Caco-2 (cell line): ENCODE measurements at regions not wholly inside any gene's neighbourhood (a gene's known extent, or its start where the extent isn't known, plus 50 kb on each side); places are given as distances from the start of the nearest gene placed in this dataset.

ENCODE experiments used
- BruUV-seq: library from RNA; stranded (reverse); fragments of 400-500 nt; replicated peaks from 2 replicates; lab custom pipeline; 2021; lab: Mats Ljungman, UMichigan
- CTCF ChIA-PET: fragments of 300-600 bp; sonication (Branson Sonifier 250); formaldehyde crosslinking; loops from one replicate; lab custom pipeline; 2022; ENCODE audit warnings: antibody characterized with exemption; lab: Charles Lee
- POLR2A ChIA-PET: fragments of 300-600 bp; sonication (Branson Sonifier 250); formaldehyde crosslinking; loops from one replicate; lab custom pipeline; 2022; ENCODE audit warnings: antibody characterized with exemption; lab: Charles Lee
- DNase-seq, 2 experiments: peaks; one replicate each; pipeline versions ENCODE4 v3.0.0 to v3.0.0-alpha.2; 2020 to 2022
- H3K27me3 ChIP-seq: replicated peaks from 2 replicates; pipeline ENCODE4 v1.6.0; 2011; ENCODE audit warnings: low read length; ENCODE audit not compliant: control insufficient read depth, insufficient read depth
- H3K36me3 ChIP-seq: 2 replicates; pipeline ENCODE4 v1.5.1; 2011; ENCODE audit warnings: low read length; ENCODE audit not compliant: control insufficient read depth, insufficient read depth
- H3K4me1 ChIP-seq: fragments of 250-450 bp; sonication (Bioruptor Pico); 2 replicates; pipeline ENCODE4 v1.5.1; 2020; ENCODE audit warnings: mild to moderate bottlenecking
- H3K4me3 ChIP-seq: 2 replicates; pipeline ENCODE4 v1.5.1; 2011; ENCODE audit warnings: low read depth, mild to moderate bottlenecking, control low read depth, low read length
- H3K9me3 ChIP-seq: fragments of 250-450 bp; sonication (Bioruptor Pico); 2 replicates; pipeline ENCODE4 v1.5.1; 2020; ENCODE audit warnings: mild to moderate bottlenecking, moderate library complexity
- H3K27ac Mint-ChIP-seq: one replicate; pipeline ENCODE4 v1.8.0; 2022; ENCODE audit warnings: mixed read lengths; ENCODE audit not compliant: unreplicated experiment
- H3K27me3 Mint-ChIP-seq: one replicate; pipeline ENCODE4 v1.8.0; 2022; ENCODE audit warnings: mixed read lengths; ENCODE audit not compliant: insufficient read depth, unreplicated experiment
- H3K36me3 Mint-ChIP-seq: one replicate; pipeline ENCODE4 v1.8.0; 2022; ENCODE audit warnings: mild to moderate bottlenecking, mixed read lengths; ENCODE audit not compliant: insufficient read depth, unreplicated experiment
- H3K4me1 Mint-ChIP-seq: one replicate; pipeline ENCODE4 v1.8.0; 2022; ENCODE audit warnings: low read depth, mixed read lengths; ENCODE audit not compliant: unreplicated experiment
- H3K4me3 Mint-ChIP-seq: one replicate; pipeline ENCODE4 v1.8.0; 2022; ENCODE audit warnings: mild to moderate bottlenecking, moderate library complexity, mixed read lengths; ENCODE audit not compliant: unreplicated experiment
- H3K9me3 Mint-ChIP-seq: one replicate; pipeline ENCODE4 v1.8.0; 2022; ENCODE audit warnings: mixed read lengths; ENCODE audit not compliant: unreplicated experiment
- CTCF ChIP-seq, 2 experiments: fragments of 200-600 bp in 1 of 2; IDR thresholded peaks; 1 replicate in 1 of 2; 2 replicates in 1 of 2; pipeline versions ENCODE4 v1.5.1 to v1.8.0; 2011 to 2022; ENCODE audit warnings: antibody characterized with exemption in 1 of 2, control low read depth in 1 of 2, inconsistent platforms in 1 of 2, low read depth in 1 of 2, low read length in 1 of 2, mild to moderate bottlenecking in 1 of 2, moderate library complexity in 1 of 2; ENCODE audit not compliant: insufficient read depth in 1 of 2, severe bottlenecking in 1 of 2, unreplicated experiment in 1 of 2
- intact Hi-C: fragments of 100-400 bp; cut with micrococcal nuclease; formaldehyde crosslinking; loops from one replicate; pipeline ENCODE4 v1.10.0; 2022; ENCODE audit not compliant: unreplicated experiment

GRCh38 chr7:94241402-94241925 lies 153.2 kb upstream of the COL1A2 start:
- H3K9me3 ChIP-seq: no peaks in the 10 kb centered on the region
- no peak for DNase-seq
- intact Hi-C loops: no loop called here
- Mint-ChIP-seq H3K4me3 (no peak overlapping the region), H3K27me3 (peaks cover 5% of the 10 kb centered on the region), H3K4me1 (no peaks in the 10 kb centered on the region), H3K36me3 (no peaks in the 10 kb centered on the region), H3K27ac (no peak overlapping the region), H3K9me3 (no peaks in the 10 kb centered on the region)
- no peaks in the 10 kb centered on the region for H3K4me1 ChIP-seq
- CTCF ChIA-PET: no interaction called here
- BruUV-seq: no TSS peak
- H3K36me3 ChIP-seq: no peaks in the 10 kb centered on the region
- no peak for TF ChIP-seq CTCF (IDR thresholded peaks at IDR 0.05; ENCODE audit: insufficient read depth in 1 of 2, low read depth in 1 of 2, low read length in 1 of 2, severe bottlenecking in 1 of 2, unreplicated experiment in 1 of 2)
- no peaks in the 10 kb centered on the region for H3K27me3 ChIP-seq
- POLR2A ChIA-PET: no interaction called here
- H3K4me3 ChIP-seq: no peak overlapping the region

GRCh38 chr7:94243066-94243711 lies 151.5 kb upstream of the COL1A2 start:
- H3K36me3 Mint-ChIP-seq: no peaks in the 10 kb centered on the region

GRCh38 chr7:94244760-94245159 lies 149.9 kb upstream of the COL1A2 start:
- BruUV-seq: no TSS peak
- no peaks in the 10 kb centered on the region for H3K9me3 ChIP-seq
- no peak overlapping the region for H3K4me3 Mint-ChIP-seq
- H3K4me3 ChIP-seq: no peak overlapping the region
- TF ChIP-seq CTCF (IDR thresholded peaks at IDR 0.05; ENCODE audit: insufficient read depth in 1 of 2, low read depth in 1 of 2, low read length in 1 of 2, severe bottlenecking in 1 of 2, unreplicated experiment in 1 of 2): no peak
- H3K4me1 Mint-ChIP-seq: no peaks in the 10 kb centered on the region
- ChIA-PET POLR2A (no interaction called here), CTCF (no interaction called here)
- H3K36me3 ChIP-seq: no peaks in the 10 kb centered on the region
- no peaks in the 10 kb centered on the region for H3K9me3 Mint-ChIP-seq
- intact Hi-C loops: no loop called here
- peaks cover 6% of the 10 kb centered on the region for H3K27me3 Mint-ChIP-seq
- no peak for DNase-seq
- no peaks in the 10 kb centered on the region for H3K4me1 ChIP-seq
- H3K27me3 ChIP-seq: no peaks in the 10 kb centered on the region
- no peaks in the 10 kb centered on the region for H3K36me3 Mint-ChIP-seq
- no peak overlapping the region for H3K27ac Mint-ChIP-seq

More at GRCh38 chr7:94243066-94243711, 151.5 kb upstream of the COL1A2 start:
- Mint-ChIP-seq H3K4me1 (no peaks in the 10 kb centered on the region), H3K27ac (no peak overlapping the region), H3K27me3 (peaks cover 7% of the 10 kb centered on the region), H3K9me3 (no peaks in the 10 kb centered on the region), H3K4me3 (no peak overlapping the region)
- no peak for TF ChIP-seq CTCF (IDR thresholded peaks at IDR 0.05; ENCODE audit: insufficient read depth in 1 of 2, low read depth in 1 of 2, low read length in 1 of 2, severe bottlenecking in 1 of 2, unreplicated experiment in 1 of 2)
- intact Hi-C loops: no loop called here
- CTCF ChIA-PET: no interaction called here
- POLR2A ChIA-PET: no interaction called here
- DNase-seq: no peak
- no peaks in the 10 kb centered on the region for H3K9me3 ChIP-seq
- no peak overlapping the region for H3K4me3 ChIP-seq
- H3K27me3 ChIP-seq: no peaks in the 10 kb centered on the region
- no TSS peak for BruUV-seq
- H3K36me3 ChIP-seq: no peaks in the 10 kb centered on the region
- H3K4me1 ChIP-seq: no peaks in the 10 kb centered on the region
